Lower leg skin (tissue), 4 donors: ENCODE measurements at regions not wholly inside any gene's neighbourhood (a gene's known extent, or its start where the extent isn't known, plus 50 kb on each side); places are given as distances from the start of the nearest gene placed in this dataset.

Source experiments
- DNase-seq, 2 donors: peaks; one replicate each; pipeline ENCODE4 v3.0.0-alpha.2; 2019; ENCODE audit warnings: low spot score in 2 of 2
- H3K4me3 ChIP-seq: fragments of 200-600 bp; sonication (generic); 2 replicates; pipeline ENCODE4 v1.5.1; 2017; ENCODE audit warnings: mild to moderate bottlenecking, low read depth; ENCODE audit not compliant: poor library complexity, severe bottlenecking
- CTCF ChIP-seq, 3 donors: fragments of 450-650 bp; IDR thresholded peaks; one replicate each; pipeline ENCODE4 v1.5.1; 2016; ENCODE audit warnings: antibody characterized with exemption in 3 of 3, mild to moderate bottlenecking in 3 of 3, moderate library complexity in 2 of 3
- POLR2A ChIP-seq, 2 donors: fragments of 450-650 bp; IDR thresholded peaks; one replicate each; pipeline ENCODE4 v1.6.1; 2016 to 2017; ENCODE audit warnings: antibody characterized with exemption in 2 of 2, mild to moderate bottlenecking in 1 of 2, moderate library complexity in 1 of 2
- WGBS, 2 donors: methylation state at CpG; one replicate each; pipeline ENCODE4 v1.1.5; 2018; 5-methylcytosine and 5-hydroxymethylcytosine counted together
- intact Hi-C: fragments of 100-400 bp; cut with DNase I; formaldehyde crosslinking; loops from one replicate; pipeline ENCODE4 v1.15.0; 2023; ENCODE audit warnings: low total_unique reads

- 39 to 44% methylated on average over 1 of the region's 1 CpG for WGBS, 2 donors
- no peak for DNase-seq
- H3K4me3 ChIP-seq = no peak overlapping the region
- intact Hi-C loops = no loop called here
- TF ChIP-seq POLR2A (IDR thresholded peaks at IDR 0.05) (no peak), CTCF (IDR thresholded peaks at IDR 0.05) (no peak)
Measured at GRCh38 chr20:22700367-22700766, 116.0 kb upstream of the FOXA2 start.

GRCh38 chr20:22701679-22702308 is 117.4 kb upstream of the FOXA2 start:
- 70 to 91% methylated on average over 1 of the region's 1 CpG for WGBS, 2 donors
- no peak for DNase-seq
- intact Hi-C loops = no loop called here
- no peak overlapping the region for H3K4me3 ChIP-seq
- no peak for TF ChIP-seq CTCF (IDR thresholded peaks at IDR 0.05)
- TF ChIP-seq POLR2A (IDR thresholded peaks at IDR 0.05) = no peak

GRCh38 chr20:22703843-22704242 is 119.5 kb upstream of the FOXA2 start:
- TF ChIP-seq POLR2A (IDR thresholded peaks at IDR 0.05) (no peak), CTCF (IDR thresholded peaks at IDR 0.05) (no peak)
- intact Hi-C loops = no loop called here
- no peak overlapping the region for H3K4me3 ChIP-seq
- no peak for DNase-seq

GRCh38 chr20:22711971-22712755 is 127.8 kb upstream of the FOXA2 start:
- 75 to 82% methylated on average over 2 of the region's 2 CpGs for WGBS, 2 donors
- intact Hi-C loops = no loop called here
- no peak overlapping the region for H3K4me3 ChIP-seq
- DNase-seq = no peak
- TF ChIP-seq CTCF (IDR thresholded peaks at IDR 0.05) = no peak
- no peak for TF ChIP-seq POLR2A (IDR thresholded peaks at IDR 0.05)

- no peak overlapping the region for H3K4me3 ChIP-seq
- TF ChIP-seq POLR2A (IDR thresholded peaks at IDR 0.05) (no peak), CTCF (IDR thresholded peaks at IDR 0.05) (no peak)
- no peak for DNase-seq
- intact Hi-C loops = no loop called here
- WGBS, 2 donors = 13 to 19% methylated on average over 5 of the region's 5 CpGs
Measured at GRCh38 chr20:22716821-22717351, 132.5 kb upstream of the FOXA2 start.
